ENCODE measurements at regions not wholly inside any gene's neighbourhood (a gene's known extent, or its start where the extent isn't known, plus 50 kb on each side); places are given as distances from the start of the nearest gene placed in this dataset.

DNA sequence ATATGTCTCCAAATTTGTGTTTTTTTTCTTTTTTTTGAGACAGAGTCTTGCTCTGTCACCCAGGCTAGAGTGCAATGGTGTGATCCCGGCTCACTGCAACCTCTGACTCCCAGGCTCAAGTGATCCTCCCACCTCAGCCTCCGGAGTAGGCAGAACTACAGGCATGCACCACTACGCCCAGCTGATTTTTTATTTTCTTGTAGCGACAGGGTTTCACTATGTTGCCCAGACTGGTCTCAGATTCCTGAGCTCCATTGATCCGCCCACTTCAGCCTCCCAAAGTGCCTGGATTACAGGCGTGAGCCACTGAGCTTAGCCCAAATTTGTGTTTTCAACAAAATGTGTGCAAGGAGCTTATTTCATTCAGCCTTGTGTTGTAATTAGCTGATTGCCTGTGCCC lies 59.0 kb upstream of the IFFO2 start:
- H3K27me3 ChIP-seq (ENCODE audit: control insufficient read depth in 1 of 2, insufficient read depth in 2 of 2, low read length in 2 of 2) = no peaks in the 10 kb centered on the region
- no peak overlapping the region for H3K27ac Mint-ChIP-seq
- ChIA-PET POLR2A (no interaction called here), CTCF (no interaction called here)
- intact Hi-C loops (cut with DNase I, micrococcal nuclease) = loop anchor here in 1 of 2 experiments (10.0 kb wide), 1 partner anchor 59 kb away; no protein-coding TSS in a partner anchor
- no peaks in the 10 kb centered on the region for H3K36me3 ChIP-seq (ENCODE audit: insufficient read depth, low read length)
- TF ChIP-seq, protein P1, sequence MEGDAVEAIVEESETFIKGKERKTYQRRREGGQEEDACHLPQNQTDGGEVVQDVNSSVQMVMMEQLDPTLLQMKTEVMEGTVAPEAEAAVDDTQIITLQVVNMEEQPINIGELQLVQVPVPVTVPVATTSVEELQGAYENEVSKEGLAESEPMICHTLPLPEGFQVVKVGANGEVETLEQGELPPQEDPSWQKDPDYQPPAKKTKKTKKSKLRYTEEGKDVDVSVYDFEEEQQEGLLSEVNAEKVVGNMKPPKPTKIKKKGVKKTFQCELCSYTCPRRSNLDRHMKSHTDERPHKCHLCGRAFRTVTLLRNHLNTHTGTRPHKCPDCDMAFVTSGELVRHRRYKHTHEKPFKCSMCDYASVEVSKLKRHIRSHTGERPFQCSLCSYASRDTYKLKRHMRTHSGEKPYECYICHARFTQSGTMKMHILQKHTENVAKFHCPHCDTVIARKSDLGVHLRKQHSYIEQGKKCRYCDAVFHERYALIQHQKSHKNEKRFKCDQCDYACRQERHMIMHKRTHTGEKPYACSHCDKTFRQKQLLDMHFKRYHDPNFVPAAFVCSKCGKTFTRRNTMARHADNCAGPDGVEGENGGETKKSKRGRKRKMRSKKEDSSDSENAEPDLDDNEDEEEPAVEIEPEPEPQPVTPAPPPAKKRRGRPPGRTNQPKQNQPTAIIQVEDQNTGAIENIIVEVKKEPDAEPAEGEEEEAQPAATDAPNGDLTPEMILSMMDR (IDR thresholded peaks at IDR 0.05) = no peak
- H3K4me3 Mint-ChIP-seq = no peak overlapping the region
- H3K4me1 Mint-ChIP-seq (ENCODE audit: low read depth) = peaks cover 14% of the 10 kb centered on the region
- no peaks in the 10 kb centered on the region for H3K9me3 Mint-ChIP-seq
- H3K4me1 ChIP-seq (ENCODE audit: insufficient read depth, low read length) = peaks cover 9% of the 10 kb centered on the region
- no peaks in the 10 kb centered on the region for H3K9me3 ChIP-seq (ENCODE audit: control insufficient read depth in 1 of 2, insufficient read depth in 1 of 2, low read length in 2 of 2)
- no peak for DNase-seq
- peaks cover 6% of the 10 kb centered on the region for H3K27me3 Mint-ChIP-seq
- H3K4me3 ChIP-seq (ENCODE audit: low read length) = no peak overlapping the region
- H3K36me3 Mint-ChIP-seq (ENCODE audit: low read depth) = no peaks in the 10 kb centered on the region
- no peak for ATAC-seq (ENCODE audit: poor library complexity)
- H3K27ac ChIP-seq (ENCODE audit: low read depth in 1 of 2, low read length in 2 of 2) = no peak overlapping the region

DNA sequence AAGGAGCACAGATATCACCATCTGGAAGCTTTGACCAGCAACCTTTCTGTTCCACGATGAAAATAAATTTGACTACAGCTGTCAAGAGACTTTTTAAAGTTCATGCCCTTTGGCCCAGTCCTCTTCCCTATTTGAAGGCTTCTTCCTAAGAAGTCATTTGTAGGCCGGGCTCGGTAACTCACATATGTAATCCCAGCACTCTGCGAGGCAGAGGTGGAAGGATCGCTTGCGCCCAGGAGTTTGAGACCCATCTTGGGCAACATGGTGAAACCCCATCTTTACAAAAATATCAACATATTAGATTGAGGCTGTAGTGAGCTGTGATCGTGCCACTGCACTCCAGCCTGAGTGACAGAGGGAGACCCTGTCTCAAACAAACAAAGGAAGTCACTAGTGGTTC lies 58.3 kb upstream of the IFFO2 start:
- DNase-seq (no peak), ATAC-seq (ENCODE audit: poor library complexity) (no peak)
- Mint-ChIP-seq H3K4me1 (ENCODE audit: low read depth) (peaks cover 21% of the 10 kb centered on the region), H3K27me3 (peaks cover 2% of the 10 kb centered on the region), H3K36me3 (ENCODE audit: low read depth) (no peaks in the 10 kb centered on the region), H3K4me3 (no peak overlapping the region), H3K9me3 (no peaks in the 10 kb centered on the region), H3K27ac (no peak overlapping the region)
- H3K9me3 ChIP-seq (ENCODE audit: control insufficient read depth in 1 of 2, insufficient read depth in 1 of 2, low read length in 2 of 2) = no peaks in the 10 kb centered on the region
- no peak overlapping the region for H3K27ac ChIP-seq (ENCODE audit: low read depth in 1 of 2, low read length in 2 of 2)
- POLR2A ChIA-PET = no interaction called here
- no peaks in the 10 kb centered on the region for H3K36me3 ChIP-seq (ENCODE audit: insufficient read depth, low read length)
- CTCF ChIA-PET = no interaction called here
- H3K27me3 ChIP-seq (ENCODE audit: control insufficient read depth in 1 of 2, insufficient read depth in 2 of 2, low read length in 2 of 2) = no peaks in the 10 kb centered on the region
- no peak overlapping the region for H3K4me3 ChIP-seq (ENCODE audit: low read length)
- intact Hi-C loops (cut with DNase I, micrococcal nuclease) = loop anchor here in 1 of 2 experiments (10.0 kb wide), 1 partner anchor 60 kb away; no protein-coding TSS in a partner anchor
- peaks cover 15% of the 10 kb centered on the region for H3K4me1 ChIP-seq (ENCODE audit: insufficient read depth, low read length)
- TF ChIP-seq, protein P1 (IDR thresholded peaks at IDR 0.05) = no peak

DNA sequence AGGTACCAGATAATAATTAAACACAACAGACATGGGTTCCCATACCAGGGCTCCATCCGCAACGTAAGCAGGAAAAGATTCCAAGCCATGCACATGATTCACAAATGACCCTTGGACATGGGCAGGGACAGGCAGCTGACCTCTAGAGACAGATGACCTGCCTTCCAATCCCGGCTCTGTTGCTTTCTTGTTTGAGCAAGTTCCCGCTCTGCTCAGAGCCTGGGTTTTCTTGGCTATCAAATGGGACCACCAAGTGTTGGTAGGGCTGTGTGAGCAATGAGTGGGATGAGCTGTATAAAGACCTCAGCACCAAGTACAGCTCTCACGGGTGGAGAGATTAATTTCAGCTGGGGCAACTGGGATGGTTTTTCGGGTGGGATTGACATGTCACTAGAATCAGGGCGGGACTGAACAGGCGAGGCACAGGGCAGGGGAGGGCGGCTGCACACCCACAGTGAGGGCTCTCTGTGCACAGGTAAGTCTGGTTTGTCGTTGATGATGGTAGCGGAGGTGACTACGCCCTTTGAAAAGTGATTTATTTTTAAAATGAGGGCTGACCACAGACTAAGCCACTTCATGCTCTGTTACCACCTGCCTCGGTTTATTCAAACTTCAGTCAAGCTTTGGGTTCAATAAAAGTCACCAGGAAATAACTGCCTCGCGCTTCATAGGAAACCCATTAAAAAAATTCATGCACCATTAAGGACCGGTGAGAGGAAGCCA lies 57.5 kb upstream of the IFFO2 start:
- TF ChIP-seq, protein P1 (IDR thresholded peaks at IDR 0.05) = no peak
- H3K36me3 ChIP-seq (ENCODE audit: insufficient read depth, low read length) = no peaks in the 10 kb centered on the region
- intact Hi-C loops (cut with DNase I, micrococcal nuclease) = loop anchor here in 1 of 2 experiments (10.0 kb wide), 1 partner anchor 61 kb away; no protein-coding TSS in a partner anchor
- no peak overlapping the region for H3K27ac ChIP-seq (ENCODE audit: low read depth in 1 of 2, low read length in 2 of 2)
- H3K36me3 Mint-ChIP-seq (ENCODE audit: low read depth) = no peaks in the 10 kb centered on the region
- no peak for ATAC-seq (ENCODE audit: poor library complexity)
- POLR2A ChIA-PET = no interaction called here
- peaks cover 29% of the 10 kb centered on the region for H3K4me1 Mint-ChIP-seq (ENCODE audit: low read depth)
- no peak overlapping the region for H3K4me3 ChIP-seq (ENCODE audit: low read length)
- no peak for DNase-seq
- H3K9me3 ChIP-seq (ENCODE audit: control insufficient read depth in 1 of 2, insufficient read depth in 1 of 2, low read length in 2 of 2) = no peaks in the 10 kb centered on the region
- CTCF ChIA-PET = no interaction called here
- H3K4me3 Mint-ChIP-seq = no peak overlapping the region
- no peaks in the 10 kb centered on the region for H3K27me3 ChIP-seq (ENCODE audit: control insufficient read depth in 1 of 2, insufficient read depth in 2 of 2, low read length in 2 of 2)
- H3K27me3 Mint-ChIP-seq = no peaks in the 10 kb centered on the region
- H3K27ac Mint-ChIP-seq = no peak overlapping the region
- no peaks in the 10 kb centered on the region for H3K9me3 Mint-ChIP-seq
- H3K4me1 ChIP-seq (ENCODE audit: insufficient read depth, low read length) = peaks cover 15% of the 10 kb centered on the region

All from CD4-positive, alpha-beta T cell (primary cell).